Suppressor macrophage treated with lipopolysaccharide for 1 hour (primary cell): ENCODE measurements at regions not wholly inside any gene's neighbourhood (a gene's known extent, or its start where the extent isn't known, plus 50 kb on each side); places are given as distances from the start of the nearest gene placed in this dataset.

ENCODE experiments used
- DNase-seq, 3 donors: peaks; one replicate each; pipeline ENCODE4 v3.0.0-alpha.2; 2020 to 2022

- no peak for DNase-seq
These were observed 202.1 kb downstream of the NOVA1 start for GRCh38 chr14:26395726-26396125.

- no peak for DNase-seq
These were observed 203.6 kb downstream of the NOVA1 start for GRCh38 chr14:26394150-26394810.

GRCh38 chr14:26392498-26392897 lies 205.3 kb downstream of the NOVA1 start:
- no peak for DNase-seq

GRCh38 chr14:26389646-26390508 lies 208.0 kb downstream of the NOVA1 start:
- no peak for DNase-seq

- DNase-seq: no peak
These were observed 212.5 kb downstream of the NOVA1 start for GRCh38 chr14:26385310-26385709.

- no peak for DNase-seq
These were observed 214.7 kb downstream of the NOVA1 start for GRCh38 chr14:26382901-26383685.

GRCh38 chr14:26381405-26381804 lies 216.4 kb downstream of the NOVA1 start:
- DNase-seq: no peak

- DNase-seq: no peak
These were observed 217.2 kb downstream of the NOVA1 start for GRCh38 chr14:26380637-26381036.

GRCh38 chr14:26379951-26380350 lies 217.9 kb downstream of the NOVA1 start:
- no peak for DNase-seq

- no peak for DNase-seq
These were observed 220.7 kb downstream of the NOVA1 start for GRCh38 chr14:26377150-26377549.

GRCh38 chr14:26370115-26370514 lies 227.7 kb downstream of the NOVA1 start:
- no peak for DNase-seq

GRCh38 chr14:26363689-26364088 lies 234.1 kb downstream of the NOVA1 start:
- DNase-seq: no peak

GRCh38 chr14:26344596-26344995 lies 253.2 kb downstream of the NOVA1 start:
- DNase-seq: no peak

GRCh38 chr14:26339381-26339780 lies 258.5 kb downstream of the NOVA1 start:
- no peak for DNase-seq

GRCh38 chr14:26338231-26338630 lies 259.6 kb downstream of the NOVA1 start:
- no peak for DNase-seq

- DNase-seq: no peak
These were observed 263.5 kb downstream of the NOVA1 start for GRCh38 chr14:26334288-26334687.

GRCh38 chr14:26332966-26333365 lies 264.9 kb downstream of the NOVA1 start:
- no peak for DNase-seq

- DNase-seq: no peak
These were observed 266.9 kb downstream of the NOVA1 start for GRCh38 chr14:26330982-26331381.

- no peak for DNase-seq
These were observed 269.0 kb downstream of the NOVA1 start for GRCh38 chr14:26328791-26329190.

GRCh38 chr14:26323869-26324268 lies 274.0 kb downstream of the NOVA1 start:
- DNase-seq: no peak

- DNase-seq: no peak
These were observed 276.9 kb downstream of the NOVA1 start for GRCh38 chr14:26320886-26321285.

- DNase-seq: no peak
These were observed 278.5 kb downstream of the NOVA1 start for GRCh38 chr14:26319139-26319864.

- DNase-seq: no peak
These were observed 293.8 kb downstream of the NOVA1 start for GRCh38 chr14:26304056-26304455.
